Bronchial epithelial cell (primary cell): ENCODE measurements at regions not wholly inside any gene's neighbourhood (a gene's known extent, or its start where the extent isn't known, plus 50 kb on each side); places are given as distances from the start of the nearest gene placed in this dataset.

Source experiments
- DNase-seq: peaks from one replicate; pipeline ENCODE4 v3.0.0-alpha.2; 2010; ENCODE audit warnings: low read depth
- FAIRE-seq: peaks from 2 replicates; lab custom pipeline; 2011; peaks lifted over from hg19 to GRCh38; lab: Jason Lieb, UNC
- H3K27me3 ChIP-seq: 2 replicates; pipeline ENCODE4 v1.5.1; 2011; ENCODE audit warnings: low read length; ENCODE audit not compliant: control insufficient read depth, insufficient read depth
- H3K36me3 ChIP-seq: 2 replicates; pipeline ENCODE4 v1.5.1; 2011; ENCODE audit warnings: low read length; ENCODE audit not compliant: control insufficient read depth, insufficient read depth
- H3K4me3 ChIP-seq: 2 replicates; pipeline ENCODE4 v1.5.1; 2011; ENCODE audit warnings: mild to moderate bottlenecking, low read depth, low read length, control low read depth
- CTCF ChIP-seq: IDR thresholded peaks from 2 replicates; pipeline ENCODE4 v1.5.1; 2011; ENCODE audit warnings: mild to moderate bottlenecking, moderate library complexity, low read length, control low read depth, inconsistent platforms; ENCODE audit not compliant: insufficient read depth, severe bottlenecking

DNA sequence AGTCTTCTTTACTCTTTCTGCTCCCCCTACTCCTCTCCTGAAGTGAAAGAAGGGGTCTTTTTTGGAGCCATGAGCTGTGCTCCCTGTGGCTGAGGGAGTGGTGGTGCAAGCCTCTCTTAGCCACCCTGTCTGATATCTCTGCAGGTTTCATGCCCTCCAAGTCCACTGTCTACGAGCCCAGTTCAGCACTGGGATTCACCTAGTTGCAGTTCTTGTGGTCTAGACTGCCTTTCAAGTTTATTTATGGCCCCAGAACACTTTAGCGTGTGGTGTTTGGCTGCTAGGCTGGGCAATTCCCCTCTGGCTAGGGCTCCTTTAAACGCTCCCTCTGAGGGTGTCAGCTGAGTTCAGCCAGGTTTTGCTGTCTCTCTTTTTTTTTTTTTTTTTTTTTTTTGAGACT is 908.6 kb downstream of the TRHDE start:
- FAIRE-seq (no peak), DNase-seq (no peak)
- Histone ChIP-seq H3K36me3 (no peaks in the 10 kb centered on the region), H3K27me3 (no peaks in the 10 kb centered on the region), H3K4me3 (no peak overlapping the region)
- no peak for TF ChIP-seq CTCF

GRCh38 chr12:73181244-73181643 is 909.1 kb downstream of the TRHDE start:
- no peak for DNase-seq
- H3K4me3 ChIP-seq = no peak overlapping the region
- no peak for TF ChIP-seq CTCF
- FAIRE-seq = no peak
- H3K27me3 ChIP-seq = no peaks in the 10 kb centered on the region
- H3K36me3 ChIP-seq = no peaks in the 10 kb centered on the region

- no peaks in the 10 kb centered on the region for H3K27me3 ChIP-seq
- no peak for DNase-seq
- no peak for TF ChIP-seq CTCF
- H3K36me3 ChIP-seq = no peaks in the 10 kb centered on the region
- H3K4me3 ChIP-seq = no peak overlapping the region
- FAIRE-seq = no peak
These were observed 913.2 kb downstream of the TRHDE start for GRCh38 chr12:73185403-73185802.

DNA sequence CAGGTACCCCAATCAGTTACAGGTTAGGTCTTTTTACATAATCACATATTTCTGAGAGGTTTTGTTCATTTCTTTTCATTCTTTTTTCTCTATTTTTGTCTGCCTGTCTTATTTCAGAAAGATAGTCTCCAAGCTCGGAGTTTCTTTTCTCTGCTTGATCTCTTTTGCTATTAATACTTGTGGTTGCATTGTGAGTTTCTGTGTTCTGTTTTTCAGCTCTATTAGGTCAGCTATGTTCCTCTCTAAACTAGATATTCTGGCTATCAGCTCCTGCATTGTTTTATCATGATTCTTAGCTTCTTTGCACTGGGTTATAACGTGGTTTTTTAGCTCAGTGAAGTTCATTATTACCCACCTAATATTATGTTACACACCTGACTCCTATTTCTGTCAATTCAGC is 914.1 kb downstream of the TRHDE start:
- Histone ChIP-seq H3K4me3 (no peak overlapping the region), H3K36me3 (no peaks in the 10 kb centered on the region), H3K27me3 (no peaks in the 10 kb centered on the region)
- FAIRE-seq (no peak), DNase-seq (no peak)
- TF ChIP-seq CTCF = no peak

- no peak overlapping the region for H3K4me3 ChIP-seq
- no peak for FAIRE-seq
- H3K27me3 ChIP-seq = no peaks in the 10 kb centered on the region
- DNase-seq = no peak
- TF ChIP-seq CTCF = no peak
- no peaks in the 10 kb centered on the region for H3K36me3 ChIP-seq
These were observed 915.6 kb downstream of the TRHDE start for GRCh38 chr12:73187765-73188164.

DNA sequence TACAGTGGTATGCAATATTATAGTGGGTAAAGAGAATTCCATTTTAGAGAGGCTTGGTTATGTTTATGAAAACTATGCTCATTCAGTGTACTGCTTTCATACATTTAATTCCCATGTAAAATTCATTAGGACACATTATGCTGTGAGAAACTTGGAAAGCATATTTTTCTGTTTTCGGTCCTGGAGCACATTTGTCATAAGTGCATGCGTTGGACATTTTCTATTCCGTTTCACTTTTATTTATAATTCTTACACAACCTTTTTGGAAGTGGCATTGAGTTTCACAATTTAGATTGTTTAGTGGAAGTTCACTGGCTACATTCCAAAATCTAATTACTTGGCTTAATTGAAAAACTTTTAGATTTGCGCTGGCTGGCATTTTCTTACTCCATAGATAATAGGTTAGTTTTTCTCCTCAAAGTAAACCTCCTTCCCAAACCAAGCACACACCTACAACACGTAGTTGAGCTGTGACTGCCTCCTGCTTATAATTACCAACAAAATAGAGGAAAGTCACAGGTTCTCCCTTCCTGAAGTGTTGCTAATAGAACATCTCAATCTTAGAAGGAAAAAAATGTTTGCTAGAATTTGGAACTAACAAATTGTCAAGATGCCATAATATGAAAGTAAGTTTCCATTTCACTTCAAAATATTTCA is 938.5 kb downstream of the TRHDE start:
- FAIRE-seq (no peak), DNase-seq (no peak)
- no peak for TF ChIP-seq CTCF
- Histone ChIP-seq H3K27me3 (no peaks in the 10 kb centered on the region), H3K4me3 (no peak overlapping the region), H3K36me3 (no peaks in the 10 kb centered on the region)
